ENCODE measurements at regions not wholly inside any gene's neighbourhood (a gene's known extent, or its start where the extent isn't known, plus 50 kb on each side); places are given as distances from the start of the nearest gene placed in this dataset.
A peak's percentile ranks its signal among the peaks of the same experiment; 100 is the strongest.
"Not testable (repeated sequence)": the region's sequence is repeated elsewhere in the genome, so short reads cannot be mapped to it uniquely, and the experiment has no call there.

GRCh38 chr18:15164446-15164845 lies 416.5 kb downstream of the ANKRD30B start:
- not testable (repeated sequence) for H3K4me3 ChIP-seq (ENCODE audit: control insufficient read depth, low read depth, low read length); DNase-seq (ENCODE audit: low read depth)

- DNase-seq (ENCODE audit: low read depth): no peak
- peak overlapping the region; percentile 25 for H3K4me3 ChIP-seq (ENCODE audit: control insufficient read depth, low read depth, low read length)
- no peak for TF ChIP-seq CTCF (IDR thresholded peaks at IDR 0.05; ENCODE audit: control insufficient read depth, insufficient read depth, low read depth, low read length, missing control alignments)
These were observed 417.1 kb downstream of the ANKRD30B start for GRCh38 chr18:15165048-15165447.

- H3K4me3 ChIP-seq (ENCODE audit: control insufficient read depth, low read depth, low read length); DNase-seq (ENCODE audit: low read depth): not testable (repeated sequence)
These were observed 445.1 kb downstream of the ANKRD30B start for GRCh38 chr18:15193028-15193427.

GRCh38 chr18:15193813-15194212 lies 445.8 kb downstream of the ANKRD30B start:
- H3K4me3 ChIP-seq (ENCODE audit: control insufficient read depth, low read depth, low read length); DNase-seq (ENCODE audit: low read depth): not testable (repeated sequence)

- H3K4me3 ChIP-seq (ENCODE audit: control insufficient read depth, low read depth, low read length): peak overlapping the region; percentile 34
- not testable (repeated sequence) for DNase-seq (ENCODE audit: low read depth)
These were observed 449.6 kb downstream of the ANKRD30B start for GRCh38 chr18:15197338-15198115.

GRCh38 chr18:15198116-15198389 lies 450.1 kb downstream of the ANKRD30B start:
- H3K4me3 ChIP-seq (ENCODE audit: control insufficient read depth, low read depth, low read length): peak overlapping the region; percentile 34

More at GRCh38 chr18:15198116-15198389, 450.1 kb downstream of the ANKRD30B start:
- TF ChIP-seq CTCF (IDR thresholded peaks at IDR 0.05; ENCODE audit: control insufficient read depth, insufficient read depth, low read depth, low read length, missing control alignments): no peak
- DNase-seq (ENCODE audit: low read depth): no peak
